Uterus (tissue), 3 donors: ENCODE measurements at regions not wholly inside any gene's neighbourhood (a gene's known extent, or its start where the extent isn't known, plus 50 kb on each side); places are given as distances from the start of the nearest gene placed in this dataset.
"Not testable (repeated sequence)": the region's sequence is repeated elsewhere in the genome, so short reads cannot be mapped to it uniquely, and the experiment has no call there.

Experiments
- DNase-seq, 2 donors: peaks; one replicate each; pipeline ENCODE4 v3.0.0-alpha.2; 2019 to 2020
- H3K27ac ChIP-seq, 2 donors: fragments of 200-600 bp; sonication (generic); 1 replicate in 1 of 2; 2 replicates in 1 of 2; pipeline ENCODE4 v1.5.1; 2016 to 2018
- H3K27me3 ChIP-seq, 2 donors: fragments of 200-600 bp; sonication (generic); one replicate each; pipeline ENCODE4 v1.5.1; 2018 to 2019; ENCODE audit warnings: control low read depth in 1 of 2
- H3K36me3 ChIP-seq, 2 donors: fragments of 200-600 bp; sonication (generic); one replicate each; pipeline ENCODE4 v1.5.1; 2019; ENCODE audit warnings: control low read depth in 1 of 2
- H3K4me1 ChIP-seq, 2 donors: fragments of 200-600 bp; sonication (generic); one replicate each; pipeline ENCODE4 v1.5.1; 2018 to 2019; ENCODE audit warnings: control low read depth in 1 of 2
- H3K4me3 ChIP-seq, 2 donors: fragments of 200-600 bp; sonication (generic); 1 replicate in 1 of 2; 2 replicates in 1 of 2; pipeline ENCODE4 v1.5.1; 2018 to 2019; ENCODE audit warnings: mild to moderate bottlenecking in 1 of 2
- H3K9me3 ChIP-seq, 2 donors: fragments of 200-600 bp; sonication (generic); one replicate each; pipeline ENCODE4 v1.5.1; 2019; ENCODE audit warnings: control low read depth in 1 of 2
- CTCF ChIP-seq, 4 experiments: fragments of 200-600 bp in 2 of 4; fragments of 450-650 bp in 2 of 4; sonication (generic) in 2 of 4; IDR thresholded peaks; one replicate each; pipeline ENCODE4 v1.5.1; 2016 to 2019; ENCODE audit warnings: antibody characterized with exemption in 4 of 4, mild to moderate bottlenecking in 2 of 4, moderate library complexity in 1 of 4
- POLR2A ChIP-seq, 2 donors: fragments of 450-650 bp; IDR thresholded peaks; one replicate each; pipeline ENCODE4 v1.6.1; 2016; ENCODE audit warnings: antibody characterized with exemption in 2 of 2, mild to moderate bottlenecking in 1 of 2, moderate library complexity in 1 of 2
- intact Hi-C: fragments of 100-400 bp; cut with DNase I; formaldehyde crosslinking; loops from one replicate; pipeline ENCODE4 v1.15.1; 2023; ENCODE audit warnings: low total_unique reads
- donor health status: DM: yes; HTN: yes; CAD: no.

GRCh38 chr7:81297317-81297716 is 378.5 kb upstream of the SEMA3C start:
- intact Hi-C loops, result no loop called here
- H3K9me3 ChIP-seq, result no peaks in the 10 kb centered on the region
- no peak overlapping the region for H3K27ac ChIP-seq
- no peak overlapping the region for H3K4me3 ChIP-seq
- no peak for TF ChIP-seq POLR2A (IDR thresholded peaks at IDR 0.05)
- no peak for TF ChIP-seq CTCF (IDR thresholded peaks at IDR 0.05)
- H3K4me1 ChIP-seq, result no peaks in the 10 kb centered on the region
- DNase-seq, result no peak
- H3K36me3 ChIP-seq, result no peaks in the 10 kb centered on the region
- H3K27me3 ChIP-seq, result no peaks in the 10 kb centered on the region

- Histone ChIP-seq H3K27ac (no peak overlapping the region), H3K27me3 (no peaks in the 10 kb centered on the region), H3K4me1 (no peaks in the 10 kb centered on the region), H3K36me3 (no peaks in the 10 kb centered on the region), H3K4me3 (no peak overlapping the region), H3K9me3 (no peaks in the 10 kb centered on the region)
- intact Hi-C loops, result no loop called here
- no peak for DNase-seq
- TF ChIP-seq CTCF (IDR thresholded peaks at IDR 0.05), result no peak
- TF ChIP-seq POLR2A (IDR thresholded peaks at IDR 0.05), result no peak
Measured at GRCh38 chr7:81296726-81297125, 377.9 kb upstream of the SEMA3C start.

GRCh38 chr7:81294897-81295515 is 376.2 kb upstream of the SEMA3C start:
- no peak for TF ChIP-seq POLR2A (IDR thresholded peaks at IDR 0.05)
- no peak for TF ChIP-seq CTCF (IDR thresholded peaks at IDR 0.05)
- H3K36me3 ChIP-seq, result no peaks in the 10 kb centered on the region
- no peak overlapping the region for H3K4me3 ChIP-seq
- H3K4me1 ChIP-seq, result no peaks in the 10 kb centered on the region
- intact Hi-C loops, result no loop called here
- no peaks in the 10 kb centered on the region for H3K27me3 ChIP-seq
- DNase-seq, result no peak
- H3K27ac ChIP-seq, result no peak overlapping the region
- H3K9me3 ChIP-seq, result no peaks in the 10 kb centered on the region

GRCh38 chr7:81293806-81294205 is 375.0 kb upstream of the SEMA3C start:
- H3K27me3 ChIP-seq, result no peaks in the 10 kb centered on the region
- intact Hi-C loops, result no loop called here
- no peaks in the 10 kb centered on the region for H3K4me1 ChIP-seq
- no peaks in the 10 kb centered on the region for H3K36me3 ChIP-seq
- TF ChIP-seq POLR2A (IDR thresholded peaks at IDR 0.05) (no peak), CTCF (IDR thresholded peaks at IDR 0.05) (no peak)
- DNase-seq, result no peak
- no peak overlapping the region for H3K27ac ChIP-seq
- H3K9me3 ChIP-seq, result no peaks in the 10 kb centered on the region
- no peak overlapping the region for H3K4me3 ChIP-seq

GRCh38 chr7:81286754-81287153 is 367.9 kb upstream of the SEMA3C start:
- H3K9me3 ChIP-seq, H3K4me1 ChIP-seq, H3K27ac ChIP-seq, H3K4me3 ChIP-seq, H3K36me3 ChIP-seq, H3K27me3 ChIP-seq, DNase-seq, intact Hi-C loops: not testable (repeated sequence)
